GM18858 (cell line): ENCODE measurements at regions not wholly inside any gene's neighbourhood (a gene's known extent, or its start where the extent isn't known, plus 50 kb on each side); places are given as distances from the start of the nearest gene placed in this dataset.

Experiments
- ATAC-seq: cut with Tn5 transposase; IDR thresholded peaks from one replicate; pipeline ENCODE4 v1.9.1; 2021; ENCODE audit not compliant: unreplicated experiment

- ATAC-seq: no peak
These were observed 404.8 kb downstream of the MBD2 start for GRCh38 chr18:53819671-53820070.

GRCh38 chr18:53819174-53819573, 405.3 kb downstream of the MBD2 start:
- ATAC-seq: no peak

- ATAC-seq: no peak
These were observed 406.2 kb downstream of the MBD2 start for GRCh38 chr18:53817976-53818950.

GRCh38 chr18:53800171-53800570, 424.3 kb downstream of the MBD2 start:
- no peak for ATAC-seq

- no peak for ATAC-seq
These were observed 425.3 kb downstream of the MBD2 start for GRCh38 chr18:53799134-53799533.

- no peak for ATAC-seq
These were observed 426.0 kb downstream of the MBD2 start for GRCh38 chr18:53798516-53798915.

- no peak for ATAC-seq
These were observed 426.4 kb downstream of the MBD2 start for GRCh38 chr18:53797998-53798495.

- ATAC-seq: peak; percentile 95
These were observed 428.3 kb downstream of the MBD2 start for GRCh38 chr18:53796040-53796729.

GRCh38 chr18:53795610-53796009, 428.9 kb downstream of the MBD2 start:
- ATAC-seq: no peak

- ATAC-seq: no peak
These were observed 429.4 kb downstream of the MBD2 start for GRCh38 chr18:53795061-53795460.

- ATAC-seq: no peak
These were observed 431.7 kb downstream of the MBD2 start for GRCh38 chr18:53792762-53793161.

- ATAC-seq: no peak
These were observed 433.7 kb downstream of the MBD2 start for GRCh38 chr18:53790786-53791185.

- no peak for ATAC-seq
These were observed 434.9 kb downstream of the MBD2 start for GRCh38 chr18:53789376-53790247.

- ATAC-seq: no peak
These were observed 438.7 kb downstream of the MBD2 start for GRCh38 chr18:53785811-53786210.

GRCh38 chr18:53784253-53784652, 440.2 kb downstream of the MBD2 start:
- ATAC-seq: no peak

GRCh38 chr18:53780666-53781065, 443.8 kb downstream of the MBD2 start:
- no peak for ATAC-seq

- no peak for ATAC-seq
These were observed 452.2 kb downstream of the MBD2 start for GRCh38 chr18:53772293-53772692.

GRCh38 chr18:53771664-53772063, 452.8 kb downstream of the MBD2 start:
- no peak for ATAC-seq

GRCh38 chr18:53765211-53765610, 459.3 kb downstream of the MBD2 start:
- ATAC-seq: no peak

- ATAC-seq: no peak
These were observed 460.4 kb downstream of the MBD2 start for GRCh38 chr18:53764086-53764485.

GRCh38 chr18:53757328-53757727, 467.1 kb downstream of the MBD2 start:
- ATAC-seq: no peak
